Endothelial cell of umbilical vein (primary cell): ENCODE measurements at regions not wholly inside any gene's neighbourhood (a gene's known extent, or its start where the extent isn't known, plus 50 kb on each side); places are given as distances from the start of the nearest gene placed in this dataset.

Experiments used
- BruUV-seq: library from RNA; stranded (reverse); fragments of 400-500 nt; replicated peaks from 2 replicates; lab custom pipeline; 2021; lab: Mats Ljungman, UMichigan
- CTCF ChIA-PET: fragments of 300-600, 350-600 bp; sonication (Branson Sonifier 250); formaldehyde crosslinking; loops from one replicate; lab custom pipeline; 2021; ENCODE audit warnings: antibody characterized with exemption, inconsistent platforms; lab: Charles Lee
- POLR2A ChIA-PET: fragments of 300-600, 350-600 bp; sonication (Branson Sonifier 250); formaldehyde crosslinking; loops from one replicate; lab custom pipeline; 2021; ENCODE audit warnings: antibody characterized with exemption, inconsistent platforms; lab: Charles Lee
- DNase-seq: peaks from one replicate; pipeline ENCODE4 v3.0.0-alpha.2; 2011; ENCODE audit warnings: low read depth, low spot score
- FAIRE-seq: peaks from 2 replicates; lab custom pipeline; 2011; peaks lifted over from hg19 to GRCh38; lab: Jason Lieb, UNC
- H2AFZ ChIP-seq: 2 replicates; pipeline ENCODE4 v1.6.0; 2012; ENCODE audit warnings: low read depth, low read length, control low read depth, inconsistent platforms
- H3K27ac ChIP-seq: 2 replicates; pipeline ENCODE4 v1.5.1; 2011; ENCODE audit warnings: low read depth, mild to moderate bottlenecking, control low read depth, low read length, moderate library complexity; ENCODE audit not compliant: insufficient read depth
- H3K27me3 ChIP-seq, 2 experiments: 2 replicates each; pipeline versions ENCODE4 v1.6.0 to v1.6.1; 2011; ENCODE audit warnings: low read length in 2 of 2, mixed read lengths in 1 of 2; ENCODE audit not compliant: control insufficient read depth in 2 of 2, insufficient read depth in 2 of 2
- H3K36me3 ChIP-seq, 2 experiments: 2 replicates in 1 of 2; 3 replicates in 1 of 2; pipeline ENCODE4 v1.5.1; 2011; ENCODE audit warnings: low read length in 2 of 2, mild to moderate bottlenecking in 1 of 2, moderate library complexity in 1 of 2; ENCODE audit not compliant: control insufficient read depth in 2 of 2, insufficient read depth in 2 of 2; ENCODE audit errors: extremely low read depth in 1 of 2
- H3K4me1 ChIP-seq: 3 replicates; pipeline ENCODE4 v1.5.1; 2011; ENCODE audit warnings: mild to moderate bottlenecking, low read length; ENCODE audit not compliant: control insufficient read depth, insufficient read depth; ENCODE audit errors: extremely low read depth
- H3K4me2 ChIP-seq: 2 replicates; pipeline ENCODE4 v1.6.1; 2011; ENCODE audit warnings: low read length, control low read depth, mixed read lengths; ENCODE audit not compliant: insufficient read depth
- H3K4me3 ChIP-seq, 3 experiments: fragments of 200-600 bp in 1 of 3; sonication (generic), shearing (Covaris generic) in 1 of 3; replicated peaks in 1 of 3; 2 replicates each; pipeline ENCODE4 v1.5.1; 2011 to 2016; ENCODE audit warnings: control low read depth in 3 of 3, low read length in 3 of 3, mild to moderate bottlenecking in 2 of 3, inconsistent platforms in 1 of 3, low read depth in 1 of 3, moderate library complexity in 1 of 3; ENCODE audit not compliant: insufficient read depth in 1 of 3
- H3K79me2 ChIP-seq: 2 replicates; pipeline ENCODE4 v1.6.0; 2012; ENCODE audit warnings: low read length, inconsistent platforms; ENCODE audit not compliant: control insufficient read depth, insufficient read depth
- H3K9ac ChIP-seq: replicated peaks from 2 replicates; pipeline ENCODE3; 2011; ENCODE audit warnings: low read length, control low read depth; ENCODE audit not compliant: insufficient read depth; ENCODE audit errors: extremely low read depth
- H3K9me1 ChIP-seq: replicated peaks from 3 replicates; pipeline ENCODE4 v1.6.0; 2011; ENCODE audit warnings: mild to moderate bottlenecking, low read length; ENCODE audit not compliant: control insufficient read depth, insufficient read depth; ENCODE audit errors: extremely low read depth
- H3K9me3 ChIP-seq: replicated peaks from 2 replicates; pipeline ENCODE4 v1.5.1; 2012; ENCODE audit warnings: low read length, inconsistent platforms; ENCODE audit not compliant: control insufficient read depth, insufficient read depth
- H4K20me1 ChIP-seq: replicated peaks from 2 replicates; pipeline ENCODE3; 2011; ENCODE audit warnings: mild to moderate bottlenecking, low read length; ENCODE audit not compliant: control insufficient read depth, insufficient read depth; ENCODE audit errors: extremely low read depth
- EZH2 ChIP-seq: IDR thresholded peaks from 2 replicates; pipeline ENCODE4 v1.6.1; 2012; ENCODE audit warnings: borderline replicate concordance, low read depth, mild to moderate bottlenecking, moderate library complexity, low read length, inconsistent platforms; ENCODE audit not compliant: severe bottlenecking
- FOS ChIP-seq: IDR thresholded peaks from 2 replicates; pipeline ENCODE4 v1.6.1; 2011; ENCODE audit warnings: mild to moderate bottlenecking, low read length, moderate library complexity, borderline replicate concordance; ENCODE audit not compliant: insufficient read depth
- GATA2 ChIP-seq: IDR thresholded peaks from 2 replicates; pipeline ENCODE4 v1.7.0; 2011; ENCODE audit warnings: low read depth, mild to moderate bottlenecking, moderate library complexity, mixed read lengths, low read length; ENCODE audit not compliant: insufficient read length, insufficient read depth
- JUN ChIP-seq: IDR thresholded peaks from 2 replicates; pipeline ENCODE4 v1.6.1; 2011; ENCODE audit warnings: borderline replicate concordance, low read depth; ENCODE audit not compliant: insufficient read length, insufficient read depth
- MYC ChIP-seq: IDR thresholded peaks from one replicate; pipeline ENCODE4 v1.6.1; 2011; ENCODE audit warnings: mild to moderate bottlenecking, low read depth, low read length
- POLR2A ChIP-seq: IDR thresholded peaks from 2 replicates; pipeline ENCODE4 v1.6.1; 2012; ENCODE audit warnings: low read depth, mild to moderate bottlenecking, control low read depth, low read length
- POLR2AphosphoS5 ChIP-seq: IDR thresholded peaks from 2 replicates; pipeline ENCODE4 v1.6.1; 2012; ENCODE audit warnings: low read depth, mild to moderate bottlenecking, control low read depth, low read length, moderate library complexity; ENCODE audit not compliant: insufficient read depth
- dilution Hi-C: fragments of 300-500 bp; cut with MboI; formaldehyde crosslinking; loops from one replicate; pipeline ENCODE4 v1.15.0; 2019; ENCODE audit warnings: low sequenced_read_pairs; ENCODE audit not compliant: extremely low pct_ligation_motif_present
- intact Hi-C: fragments of 100-400 bp; cut with micrococcal nuclease; formaldehyde crosslinking; loops from one replicate; pipeline ENCODE4 v1.10.0; 2022
- TF ChIP-seq, protein P1 (sequence below), 2 donors: IDR thresholded peaks; 1 replicate in 1 of 2; 2 replicates in 1 of 2; pipeline ENCODE4 v1.5.1; 2011; ENCODE audit warnings: low read length in 2 of 2, mild to moderate bottlenecking in 2 of 2, moderate library complexity in 2 of 2, control low read depth in 1 of 2, inconsistent platforms in 1 of 2, low read depth in 1 of 2; ENCODE audit not compliant: insufficient read depth in 1 of 2; ENCODE audit errors: extremely low read depth in 1 of 2
- TF ChIP-seq, protein P2 (sequence below): IDR thresholded peaks from 2 replicates; pipeline ENCODE4 v1.6.1; 2011; ENCODE audit not compliant: insufficient read depth, insufficient read length

DNA sequence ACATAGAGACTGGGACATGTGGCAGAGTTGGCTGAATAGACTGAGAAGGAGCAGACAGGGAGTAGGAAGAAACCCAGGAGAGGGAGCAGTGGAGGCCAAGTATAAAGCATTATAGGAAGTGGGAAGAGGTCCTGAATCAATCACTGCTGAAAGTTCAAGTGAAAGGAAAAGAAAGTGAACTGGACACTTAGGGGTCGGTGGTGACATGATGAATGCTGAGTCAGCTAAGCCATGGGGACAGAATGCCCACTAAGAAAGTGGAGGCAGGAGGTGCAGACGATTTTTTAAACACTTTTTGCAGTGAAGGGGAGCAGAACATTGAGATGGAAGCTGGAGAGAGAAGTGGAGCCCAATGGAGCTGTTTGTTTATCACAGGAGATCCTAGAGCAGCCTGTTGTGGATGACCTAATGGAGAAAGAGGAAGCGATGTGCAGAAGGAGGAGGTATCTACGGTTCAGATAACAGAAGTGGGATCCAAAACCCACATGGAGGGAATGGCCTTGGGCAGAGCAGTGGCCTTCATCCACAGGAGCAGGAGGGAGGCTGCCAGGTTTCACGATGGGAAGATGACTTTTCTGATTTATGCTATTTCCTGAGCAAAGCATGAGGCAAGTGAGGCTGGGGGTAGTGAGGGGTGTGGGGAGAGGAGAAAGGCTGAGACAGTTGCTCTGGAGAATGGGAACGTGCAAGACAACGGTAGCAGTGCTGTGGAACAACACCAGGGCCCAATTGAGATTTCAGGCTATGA lies 208.2 kb downstream of the RPLP1 start:
- Histone ChIP-seq H3K9ac (no peak overlapping the region), H3K9me1 (no peaks in the 10 kb centered on the region), H3K27ac (no peak overlapping the region), H3K4me3 (no peak overlapping the region), H3K36me3 (no peaks in the 10 kb centered on the region), H3K4me2 (no peak overlapping the region), H3K9me3 (no peaks in the 10 kb centered on the region), H3K4me1 (no peaks in the 10 kb centered on the region), H3K79me2 (no peaks in the 10 kb centered on the region), H4K20me1 (no peaks in the 10 kb centered on the region), H2AFZ (no peak overlapping the region), H3K27me3 (no peaks in the 10 kb centered on the region)
- DNase-seq (no peak), FAIRE-seq (no peak)
- CTCF ChIA-PET = no interaction called here
- TF ChIP-seq, protein P1, sequence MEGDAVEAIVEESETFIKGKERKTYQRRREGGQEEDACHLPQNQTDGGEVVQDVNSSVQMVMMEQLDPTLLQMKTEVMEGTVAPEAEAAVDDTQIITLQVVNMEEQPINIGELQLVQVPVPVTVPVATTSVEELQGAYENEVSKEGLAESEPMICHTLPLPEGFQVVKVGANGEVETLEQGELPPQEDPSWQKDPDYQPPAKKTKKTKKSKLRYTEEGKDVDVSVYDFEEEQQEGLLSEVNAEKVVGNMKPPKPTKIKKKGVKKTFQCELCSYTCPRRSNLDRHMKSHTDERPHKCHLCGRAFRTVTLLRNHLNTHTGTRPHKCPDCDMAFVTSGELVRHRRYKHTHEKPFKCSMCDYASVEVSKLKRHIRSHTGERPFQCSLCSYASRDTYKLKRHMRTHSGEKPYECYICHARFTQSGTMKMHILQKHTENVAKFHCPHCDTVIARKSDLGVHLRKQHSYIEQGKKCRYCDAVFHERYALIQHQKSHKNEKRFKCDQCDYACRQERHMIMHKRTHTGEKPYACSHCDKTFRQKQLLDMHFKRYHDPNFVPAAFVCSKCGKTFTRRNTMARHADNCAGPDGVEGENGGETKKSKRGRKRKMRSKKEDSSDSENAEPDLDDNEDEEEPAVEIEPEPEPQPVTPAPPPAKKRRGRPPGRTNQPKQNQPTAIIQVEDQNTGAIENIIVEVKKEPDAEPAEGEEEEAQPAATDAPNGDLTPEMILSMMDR (IDR thresholded peaks at IDR 0.05; ENCODE audit: extremely low read depth in 1 of 2, insufficient read depth in 1 of 2, low read depth in 1 of 2, low read length in 2 of 2) = no peak
- no peak for TF ChIP-seq POLR2AphosphoS5
- no peak for TF ChIP-seq POLR2A
- no peak for TF ChIP-seq MYC
- TF ChIP-seq GATA2 = no peak
- TF ChIP-seq JUN = no peak
- no peak for TF ChIP-seq EZH2
- no peak for TF ChIP-seq FOS
- TF ChIP-seq, protein P2, sequence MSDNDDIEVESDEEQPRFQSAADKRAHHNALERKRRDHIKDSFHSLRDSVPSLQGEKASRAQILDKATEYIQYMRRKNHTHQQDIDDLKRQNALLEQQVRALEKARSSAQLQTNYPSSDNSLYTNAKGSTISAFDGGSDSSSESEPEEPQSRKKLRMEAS = no peak
- dilution Hi-C loops (no loop called here), intact Hi-C loops (no loop called here)
- no TSS peak for BruUV-seq
- POLR2A ChIA-PET = no interaction called here
